LNCAP (cell line): ENCODE measurements at regions not wholly inside any gene's neighbourhood (a gene's known extent, or its start where the extent isn't known, plus 50 kb on each side); places are given as distances from the start of the nearest gene placed in this dataset.

Experiments
- CTCF ChIP-seq: fragments of 450-650 bp; IDR thresholded peaks from 2 replicates; pipeline ENCODE4 v1.5.1; 2017; ENCODE audit warnings: mild to moderate bottlenecking

GRCh38 chr3:145967043-145967442, 193.9 kb downstream of the PLOD2 start:
- no peak for TF ChIP-seq CTCF

GRCh38 chr3:145971186-145971585, 189.8 kb downstream of the PLOD2 start:
- no peak for TF ChIP-seq CTCF

DNA sequence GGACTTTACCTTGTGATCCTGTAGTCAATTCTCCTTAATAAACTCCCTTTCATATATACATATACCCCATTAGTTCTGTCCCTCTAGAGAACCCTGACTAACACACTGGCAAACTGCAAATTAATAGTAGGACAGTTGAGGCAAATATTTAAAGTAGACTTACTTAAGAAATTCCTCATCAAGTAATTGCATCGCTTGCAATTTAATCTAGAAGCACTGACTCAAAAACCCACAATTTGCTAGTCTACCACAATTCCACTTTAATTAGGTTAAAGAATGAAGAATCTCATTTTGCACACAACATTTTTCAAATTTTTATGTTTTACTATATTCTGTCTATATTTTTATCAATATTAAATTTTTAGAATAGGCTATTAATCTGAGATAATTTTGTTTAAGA, 188.1 kb downstream of the PLOD2 start:
- no peak for TF ChIP-seq CTCF

- TF ChIP-seq CTCF: no peak
Observed at GRCh38 chr3:145981056-145981455, 179.9 kb downstream of the PLOD2 start.

GRCh38 chr3:145983101-145983500, 177.9 kb downstream of the PLOD2 start:
- no peak for TF ChIP-seq CTCF
